ENCODE measurements at regions not wholly inside any gene's neighbourhood (a gene's known extent, or its start where the extent isn't known, plus 50 kb on each side); places are given as distances from the start of the nearest gene placed in this dataset.

- no peak for DNase-seq (ENCODE audit: low read depth, low spot score)
Observed at GRCh38 chr12:93015871-93016751, 87.0 kb upstream of the EEA1 start.

GRCh38 chr12:93016752-93017350 is 87.8 kb upstream of the EEA1 start:
- DNase-seq (ENCODE audit: low read depth, low spot score) = no peak

DNA sequence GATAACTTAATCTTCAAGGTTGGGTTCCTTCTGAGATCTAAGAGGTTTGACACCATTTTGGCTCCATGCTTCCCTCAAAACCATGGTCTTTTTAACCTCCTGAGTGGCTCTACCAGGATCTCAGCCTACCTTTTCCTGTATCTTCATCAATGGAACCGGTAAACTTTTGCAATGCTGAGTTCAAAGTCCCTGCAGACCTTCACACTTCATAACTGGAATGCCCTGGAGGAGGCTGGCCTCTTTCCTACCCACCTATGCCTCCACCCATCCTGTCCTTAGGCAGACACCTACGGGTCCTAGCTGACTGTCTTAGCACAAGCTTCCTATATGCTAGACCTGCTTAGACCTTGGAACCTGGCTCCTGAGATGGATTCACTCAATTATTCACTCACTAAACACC is 89.5 kb upstream of the EEA1 start:
- no peak for DNase-seq (ENCODE audit: low read depth, low spot score)

DNA sequence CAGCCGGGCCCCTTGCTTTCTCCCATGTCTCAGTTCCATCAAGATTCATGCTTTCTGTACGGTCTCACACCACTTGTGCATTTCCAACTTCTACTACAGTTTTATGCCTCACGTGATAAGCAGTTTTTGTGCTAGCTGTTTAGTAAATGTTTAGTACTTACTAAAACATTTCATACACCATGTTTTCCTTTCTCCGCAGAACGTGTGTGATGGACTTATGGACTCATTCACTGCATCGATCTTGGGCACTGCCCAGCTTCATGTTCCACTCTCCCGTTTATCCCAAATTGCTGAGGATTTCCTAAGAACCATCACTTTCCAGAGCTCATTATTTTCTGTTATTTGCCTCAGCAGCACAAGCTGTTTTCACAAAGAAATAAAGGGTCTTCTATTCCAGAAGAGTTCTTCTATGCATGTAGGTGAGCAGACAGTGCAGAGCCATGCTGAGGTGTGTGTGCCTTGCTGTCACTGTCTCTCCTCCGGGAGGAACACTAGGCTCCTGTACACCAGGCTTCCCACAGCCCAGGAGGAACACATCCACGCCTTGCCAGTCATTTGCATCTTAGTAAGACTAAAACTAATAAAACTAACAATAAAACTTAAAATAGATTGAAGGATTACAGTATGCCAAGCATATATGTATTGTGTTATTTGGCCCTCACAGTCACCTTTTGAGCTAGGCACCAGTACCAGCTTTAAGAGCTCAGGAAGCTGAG is 90.3 kb upstream of the EEA1 start:
- no peak for DNase-seq (ENCODE audit: low read depth, low spot score)

GRCh38 chr12:93019975-93020630 is 91.0 kb upstream of the EEA1 start:
- no peak for DNase-seq (ENCODE audit: low read depth, low spot score)

- no peak for DNase-seq (ENCODE audit: low read depth, low spot score)
Observed at GRCh38 chr12:93020631-93021597, 91.8 kb upstream of the EEA1 start.

GRCh38 chr12:93022603-93023340 is 93.7 kb upstream of the EEA1 start:
- DNase-seq (ENCODE audit: low read depth, low spot score) = no peak

DNA sequence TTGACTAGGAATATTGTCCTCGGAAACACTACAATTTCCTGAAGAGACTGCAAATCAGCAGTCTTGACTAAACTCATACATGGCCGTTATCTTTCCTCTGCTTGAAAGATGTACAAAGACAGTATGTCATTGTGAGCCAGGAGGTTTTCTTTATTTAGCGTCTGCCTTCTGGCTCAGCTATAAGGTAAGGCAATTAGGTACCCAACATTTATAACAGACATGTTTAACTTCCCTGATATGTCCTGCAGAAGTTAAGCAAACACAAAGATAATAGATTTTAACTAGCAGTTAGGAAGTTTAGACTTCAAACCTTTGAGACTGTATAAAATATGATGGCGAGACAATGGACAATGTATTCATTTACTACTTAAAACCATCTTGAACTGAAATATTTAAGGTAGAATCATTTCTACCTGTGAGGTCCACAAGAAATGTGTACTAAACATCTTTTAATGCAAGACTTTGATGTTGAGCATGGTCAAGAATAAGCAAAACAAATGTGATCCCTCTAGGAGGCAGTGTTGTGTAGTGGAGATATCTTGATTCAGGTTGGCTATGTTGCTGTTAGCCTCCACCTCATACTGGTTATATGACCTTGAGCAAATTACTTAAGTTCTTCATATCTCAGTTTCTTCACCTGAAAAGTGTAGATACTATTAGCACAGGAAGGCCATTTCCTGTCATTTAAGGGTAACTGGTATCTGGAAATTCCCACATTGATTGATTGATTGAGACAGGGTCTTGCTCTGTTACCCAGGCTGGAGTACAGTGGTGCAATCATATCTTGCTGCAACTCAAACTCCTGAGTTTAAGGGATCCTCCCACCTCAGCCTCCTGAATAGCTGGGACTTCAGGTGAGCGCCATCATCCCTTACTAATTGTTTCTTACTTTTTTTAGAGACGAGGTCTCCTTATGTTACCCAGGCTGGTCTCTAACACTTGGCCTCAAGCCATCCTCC is 96.3 kb upstream of the EEA1 start:
- DNase-seq (ENCODE audit: low read depth, low spot score) = no peak

DNA sequence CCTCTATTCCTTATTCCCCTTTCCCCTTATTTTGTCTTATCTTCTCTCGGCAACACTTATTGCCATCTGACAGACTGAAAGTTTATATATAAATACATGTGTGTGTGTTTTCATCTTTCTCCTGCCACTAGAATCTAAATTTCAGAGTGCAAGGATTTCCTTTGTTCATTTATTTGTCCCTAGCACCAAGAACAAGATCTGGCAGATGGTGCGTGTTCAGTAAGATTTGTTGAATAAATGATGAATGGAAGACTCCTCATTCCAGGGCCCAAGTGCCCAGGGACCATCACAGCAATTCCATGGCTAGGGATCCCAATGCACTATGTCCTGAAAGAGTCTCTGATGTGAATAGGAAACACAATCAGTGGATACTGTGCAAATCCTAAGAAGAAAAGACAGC is 97.9 kb upstream of the EEA1 start:
- no peak for DNase-seq (ENCODE audit: low read depth, low spot score)

- DNase-seq (ENCODE audit: low read depth, low spot score) = no peak
Observed at GRCh38 chr12:93029091-93029490, 100.0 kb upstream of the EEA1 start.

GRCh38 chr12:93031028-93031427 is 101.9 kb upstream of the EEA1 start:
- DNase-seq (ENCODE audit: low read depth, low spot score) = no peak

DNA sequence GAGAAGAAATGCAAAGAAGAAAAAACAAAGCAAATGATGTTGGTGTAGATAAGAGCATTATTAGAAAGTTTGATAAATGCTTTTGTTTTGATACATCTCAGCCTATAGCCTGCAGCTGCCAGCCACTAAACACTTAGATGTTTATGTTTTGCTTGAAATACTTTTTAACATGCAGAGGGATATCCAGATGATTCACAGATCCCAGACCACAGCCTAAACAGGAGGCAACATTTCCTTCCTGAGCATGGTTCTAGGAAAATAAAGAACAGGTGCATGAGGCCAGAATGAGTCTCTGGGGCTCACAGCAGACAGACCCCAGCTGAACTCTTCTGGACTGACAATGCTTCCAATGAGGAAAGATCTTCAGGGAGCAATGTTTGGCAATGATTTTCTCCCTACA is 103.7 kb upstream of the EEA1 start:
- no peak for DNase-seq (ENCODE audit: low read depth, low spot score)

DNA sequence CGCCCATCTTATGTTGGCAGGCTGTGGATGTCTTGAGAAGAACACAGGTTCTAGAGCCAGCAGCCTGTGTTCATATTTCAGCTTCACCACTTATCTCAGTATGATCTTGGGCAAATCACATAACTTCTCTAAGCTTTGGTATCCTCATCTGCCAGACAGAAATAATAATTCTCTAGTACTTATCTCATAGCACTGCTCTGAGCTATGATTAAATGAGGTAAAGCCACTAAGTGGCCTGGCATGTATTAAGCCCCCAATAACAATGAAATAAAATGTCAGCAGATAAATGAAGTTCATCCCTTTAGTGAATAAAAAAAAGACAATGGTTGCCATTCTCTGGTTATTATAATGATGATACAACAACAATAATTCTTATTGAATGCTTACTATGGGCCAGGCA is 104.9 kb upstream of the EEA1 start:
- no peak for DNase-seq (ENCODE audit: low read depth, low spot score)

- DNase-seq (ENCODE audit: low read depth, low spot score) = no peak
Observed at GRCh38 chr12:93039062-93039461, 110.0 kb upstream of the EEA1 start.

GRCh38 chr12:93039930-93040329 is 110.8 kb upstream of the EEA1 start:
- no peak for DNase-seq (ENCODE audit: low read depth, low spot score)

DNA sequence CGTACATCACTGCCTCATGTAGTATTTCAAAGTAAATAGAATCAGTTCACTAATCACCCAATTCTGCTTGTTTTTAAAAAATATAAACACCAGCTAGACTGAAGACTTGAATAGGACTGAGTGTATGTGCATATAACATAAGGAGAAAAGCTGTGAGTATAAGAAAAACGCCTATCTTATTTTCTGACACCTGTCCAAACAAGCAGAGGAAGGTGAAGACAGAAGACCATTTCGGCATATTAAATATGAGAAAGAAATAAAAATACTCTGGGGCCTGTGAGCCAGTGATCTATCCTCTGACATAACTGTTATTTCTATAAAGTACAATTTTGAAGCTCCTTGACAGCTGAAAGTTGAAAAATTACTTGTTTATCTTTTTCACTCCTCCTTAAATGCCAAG is 111.3 kb upstream of the EEA1 start:
- DNase-seq (ENCODE audit: low read depth, low spot score) = no peak

GRCh38 chr12:93041416-93041815 is 112.3 kb upstream of the EEA1 start:
- DNase-seq (ENCODE audit: low read depth, low spot score) = no peak

GRCh38 chr12:93042283-93042682 is 113.2 kb upstream of the EEA1 start:
- no peak for DNase-seq (ENCODE audit: low read depth, low spot score)

GRCh38 chr12:93042684-93043083 is 113.6 kb upstream of the EEA1 start:
- DNase-seq (ENCODE audit: low read depth, low spot score) = no peak
